H1 (cell line): ENCODE measurements at regions not wholly inside any gene's neighbourhood (a gene's known extent, or its start where the extent isn't known, plus 50 kb on each side); places are given as distances from the start of the nearest gene placed in this dataset.

Experiments
- CTCF ChIA-PET: fragments of 300-600 bp; sonication (Branson Sonifier 250); formaldehyde crosslinking; loops from one replicate; lab custom pipeline; 2021; ENCODE audit not compliant: partially characterized antibody; lab: Charles Lee
- POLR2A ChIA-PET: fragments of 300-600 bp; sonication (Branson Sonifier 250); formaldehyde crosslinking; loops from one replicate; lab custom pipeline; 2021; ENCODE audit warnings: inconsistent platforms; ENCODE audit not compliant: partially characterized antibody; lab: Charles Lee
- DNase-seq, 2 experiments: peaks; one replicate each; pipeline versions ENCODE4 v3.0.0 to v3.0.0-alpha.2; 2010 to 2022; ENCODE audit warnings: low spot score in 2 of 2, low read depth in 1 of 2, mixed read lengths in 1 of 2
- FAIRE-seq: peaks from 2 replicates; lab custom pipeline; 2011; peaks lifted over from hg19 to GRCh38; lab: Jason Lieb, UNC
- H2AFZ ChIP-seq: 2 replicates; pipeline ENCODE4 v1.8.1; 2012; ENCODE audit warnings: low read length, inconsistent platforms
- H2AK5ac ChIP-seq: 2 replicates; pipeline ENCODE4 v1.6.1; 2013; ENCODE audit warnings: low read depth, low read length
- H2BK120ac ChIP-seq: replicated peaks from 2 replicates; pipeline ENCODE3; 2013; ENCODE audit warnings: low read depth, low read length, inconsistent platforms
- H2BK12ac ChIP-seq: 2 replicates; pipeline ENCODE4 v1.6.1; 2013; ENCODE audit warnings: low read depth, low read length
- H2BK15ac ChIP-seq: 2 replicates; pipeline ENCODE4 v1.6.1; 2013; ENCODE audit warnings: low read length
- H2BK20ac ChIP-seq: 2 replicates; pipeline ENCODE4 v1.6.1; 2013; ENCODE audit warnings: low read length
- H2BK5ac ChIP-seq: 2 replicates; pipeline ENCODE4 v1.6.1; 2013; ENCODE audit warnings: low read depth, low read length
- H3K14ac ChIP-seq: 2 replicates; pipeline ENCODE4 v1.6.1; 2013; ENCODE audit warnings: inconsistent platforms; ENCODE audit not compliant: insufficient read length
- H3K18ac ChIP-seq: 2 replicates; pipeline ENCODE4 v1.6.1; 2013; ENCODE audit warnings: low read length; ENCODE audit errors: extremely low read depth
- H3K23ac ChIP-seq: 2 replicates; pipeline ENCODE4 v1.6.1; 2013; ENCODE audit warnings: inconsistent platforms; ENCODE audit not compliant: insufficient read length
- H3K23me2 ChIP-seq: 2 replicates; pipeline ENCODE4 v1.6.1; 2013; ENCODE audit warnings: low read depth, low read length
- H3K27ac ChIP-seq: 2 replicates; pipeline ENCODE4 v1.6.1; 2011; ENCODE audit warnings: low read depth, low read length, inconsistent platforms
- H3K27me3 ChIP-seq, 4 experiments: replicated peaks in 1 of 4; 1 replicate in 1 of 4; 2 replicates in 3 of 4; pipeline versions ENCODE4 v1.6.1 to v1.8.1; 2011 to 2013; ENCODE audit warnings: low read length in 3 of 4, mild to moderate bottlenecking in 3 of 4, inconsistent platforms in 2 of 4, mixed read lengths in 2 of 4, moderate library complexity in 1 of 4; ENCODE audit not compliant: control insufficient read depth in 3 of 4, insufficient read depth in 3 of 4; ENCODE audit errors: extremely low read depth in 1 of 4
- H3K36me3 ChIP-seq, 4 experiments: 2 replicates each; pipeline versions ENCODE4 v1.6.1 to v1.8.1; 2011 to 2013; ENCODE audit warnings: mild to moderate bottlenecking in 4 of 4, low read length in 3 of 4, moderate library complexity in 2 of 4, control low read depth in 1 of 4, inconsistent platforms in 1 of 4; ENCODE audit not compliant: insufficient read depth in 4 of 4, control insufficient read depth in 2 of 4
- H3K4ac ChIP-seq: replicated peaks from 2 replicates; pipeline ENCODE3; 2013; ENCODE audit warnings: low read length, low read depth, mixed read lengths, inconsistent platforms; ENCODE audit not compliant: insufficient read length
- H3K4me1 ChIP-seq, 4 experiments: replicated peaks in 1 of 4; 1 replicate in 1 of 4; 2 replicates in 3 of 4; pipeline versions ENCODE4 v1.6.1 to v1.8.1; 2011 to 2013; ENCODE audit warnings: low read length in 3 of 4, inconsistent platforms in 2 of 4, mixed read lengths in 1 of 4; ENCODE audit not compliant: insufficient read depth in 4 of 4, control insufficient read depth in 3 of 4
- H3K4me2 ChIP-seq, 2 experiments: 2 replicates each; pipeline versions ENCODE4 v1.6.1 to v1.8.1; 2011 to 2013; ENCODE audit warnings: low read depth in 2 of 2, low read length in 2 of 2, control low read depth in 1 of 2, inconsistent platforms in 1 of 2, mild to moderate bottlenecking in 1 of 2; ENCODE audit not compliant: insufficient read depth in 1 of 2
- H3K4me3 ChIP-seq, 4 experiments: fragments of 200-600, 300-600 bp in 1 of 4; sonication (generic), shearing (Covaris generic), sonication (Bioruptor Twin) in 1 of 4; 2 replicates each; pipeline versions ENCODE4 v1.5.1 to v1.8.1; 2011 to 2016; ENCODE audit warnings: low read length in 4 of 4, low read depth in 3 of 4, control low read depth in 2 of 4, inconsistent platforms in 2 of 4, mild to moderate bottlenecking in 2 of 4, mixed read lengths in 1 of 4, moderate library complexity in 1 of 4; ENCODE audit not compliant: insufficient read depth in 2 of 4; ENCODE audit errors: extremely low read depth in 1 of 4
- H3K56ac ChIP-seq: replicated peaks from 2 replicates; pipeline ENCODE3; 2013; ENCODE audit warnings: low read depth, mild to moderate bottlenecking, mixed read lengths, low read length, inconsistent platforms; ENCODE audit not compliant: insufficient read length
- H3K79me1 ChIP-seq: 2 replicates; pipeline ENCODE4 v1.6.1; 2013; ENCODE audit warnings: low read depth, low read length, control low read depth
- H3K79me2 ChIP-seq, 2 experiments: 2 replicates each; pipeline versions ENCODE4 v1.6.1 to v1.8.1; 2012 to 2013; ENCODE audit warnings: low read length in 2 of 2, mild to moderate bottlenecking in 2 of 2, inconsistent platforms in 1 of 2; ENCODE audit not compliant: insufficient read depth in 2 of 2, control insufficient read depth in 1 of 2
- H3K9ac ChIP-seq, 4 experiments: replicated peaks in 1 of 4; 1 replicate in 1 of 4; 2 replicates in 3 of 4; pipeline versions ENCODE4 v1.6.1 to v1.8.1; 2011 to 2013; ENCODE audit warnings: low read depth in 3 of 4, low read length in 3 of 4, control low read depth in 2 of 4, mild to moderate bottlenecking in 2 of 4, moderate library complexity in 2 of 4, inconsistent platforms in 1 of 4; ENCODE audit errors: extremely low read depth in 1 of 4
- H3K9me3 ChIP-seq, 2 experiments: 2 replicates each; pipeline versions ENCODE4 v1.6.1 to v1.8.1; 2012 to 2013; ENCODE audit warnings: mild to moderate bottlenecking in 2 of 2, moderate library complexity in 2 of 2, control low read depth in 1 of 2, inconsistent platforms in 1 of 2, low read depth in 1 of 2, low read length in 1 of 2, mixed read lengths in 1 of 2; ENCODE audit not compliant: insufficient read depth in 2 of 2
- H4K20me1 ChIP-seq, 2 experiments: replicated peaks in 1 of 2; 2 replicates each; pipeline versions ENCODE3 to v1.8.1; 2011 to 2013; ENCODE audit warnings: inconsistent platforms in 2 of 2, low read length in 2 of 2, mild to moderate bottlenecking in 1 of 2; ENCODE audit not compliant: insufficient read depth in 2 of 2, control insufficient read depth in 1 of 2
- H4K5ac ChIP-seq: 2 replicates; pipeline ENCODE4 v1.6.1; 2013; ENCODE audit warnings: low read length, low read depth, mixed read lengths, inconsistent platforms; ENCODE audit not compliant: insufficient read length
- H4K8ac ChIP-seq: 2 replicates; pipeline ENCODE4 v1.8.0; 2013; ENCODE audit warnings: mild to moderate bottlenecking, moderate library complexity, low read length, inconsistent platforms; ENCODE audit not compliant: insufficient read depth; ENCODE audit errors: extremely low read depth
- H4K91ac ChIP-seq: replicated peaks from 2 replicates; pipeline ENCODE3; 2013; ENCODE audit warnings: low read length, mixed read lengths, inconsistent platforms; ENCODE audit not compliant: insufficient read length
- BACH1 ChIP-seq: IDR thresholded peaks from 2 replicates; pipeline ENCODE4 v1.6.1; 2012; ENCODE audit warnings: low read length, improper control_type of control experiment
- BCL11A ChIP-seq, 2 experiments: IDR thresholded peaks; one replicate each; pipeline ENCODE4 v1.6.1; 2011; ENCODE audit warnings: low read depth in 2 of 2, low read length in 2 of 2, mild to moderate bottlenecking in 2 of 2
- BRCA1 ChIP-seq: IDR thresholded peaks from 2 replicates; pipeline ENCODE4 v1.6.1; 2012; ENCODE audit warnings: low read depth, low read length, improper control_type of control experiment
- CBX8 ChIP-seq: fragments of 300-800, 300-1000 bp; sonication (generic); IDR thresholded peaks from 2 replicates; pipeline ENCODE4 v1.7.1; 2016; ENCODE audit warnings: low read depth, low read length, borderline replicate concordance
- CHD1 ChIP-seq: IDR thresholded peaks from 2 replicates; pipeline ENCODE4 v1.6.1; 2012; ENCODE audit warnings: low read depth, low read length, improper control_type of control experiment
- CREB1 ChIP-seq: IDR thresholded peaks from 2 replicates; pipeline ENCODE4 v1.6.1; 2012; ENCODE audit warnings: inconsistent platforms
- GABPA ChIP-seq: IDR thresholded peaks from 2 replicates; pipeline ENCODE4 v1.6.1; 2011; ENCODE audit warnings: mild to moderate bottlenecking, low read length, moderate library complexity, borderline replicate concordance; ENCODE audit not compliant: insufficient read depth
- GTF2F1 ChIP-seq: IDR thresholded peaks from 2 replicates; pipeline ENCODE4 v1.6.1; 2012; ENCODE audit warnings: low read depth, low read length, improper control_type of control experiment, borderline replicate concordance
- HDAC2 ChIP-seq, 2 experiments: fragments of 300-600 bp in 1 of 2; sonication (generic) in 1 of 2; IDR thresholded peaks; 2 replicates each; pipeline ENCODE4 v1.6.1; 2011 to 2012; ENCODE audit warnings: low read depth in 2 of 2, low read length in 2 of 2, mild to moderate bottlenecking in 2 of 2, moderate library complexity in 2 of 2, borderline replicate concordance in 1 of 2, inconsistent platforms in 1 of 2
- POLR2A ChIP-seq, 2 experiments: IDR thresholded peaks; 1 replicate in 1 of 2; 2 replicates in 1 of 2; pipeline ENCODE4 v1.6.1; 2011; ENCODE audit warnings: low read depth in 2 of 2, low read length in 2 of 2, mild to moderate bottlenecking in 2 of 2; ENCODE audit errors: control extremely low read depth in 1 of 2
- RBBP5 ChIP-seq: IDR thresholded peaks from 2 replicates; pipeline ENCODE4 v1.7.1; 2012; ENCODE audit warnings: low read depth, mild to moderate bottlenecking, inconsistent platforms, low read length, moderate library complexity, borderline replicate concordance
- RFX5 ChIP-seq: IDR thresholded peaks from 2 replicates; pipeline ENCODE4 v1.6.1; 2011; ENCODE audit warnings: low read depth, low read length, improper control_type of control experiment, borderline replicate concordance
- SIX5 ChIP-seq: IDR thresholded peaks from 2 replicates; pipeline ENCODE4 v1.6.1; 2011; ENCODE audit warnings: mild to moderate bottlenecking, low read depth, low read length
- SP4 ChIP-seq: IDR thresholded peaks from 2 replicates; pipeline ENCODE4 v1.6.1; 2012; ENCODE audit warnings: low read length, inconsistent platforms
- SUZ12 ChIP-seq: fragments of 200-600 bp; sonication (generic); IDR thresholded peaks from 2 replicates; pipeline ENCODE4 v1.6.1; 2012; ENCODE audit warnings: mild to moderate bottlenecking, inconsistent platforms, low read length, moderate library complexity, mixed read lengths
- TBP ChIP-seq: IDR thresholded peaks from 2 replicates; pipeline ENCODE4 v1.6.1; 2011; ENCODE audit warnings: low read depth, low read length, improper control_type of control experiment
- WGBS, 2 experiments: shearing (Covaris generic) in 1 of 2; methylation state at CpG; one replicate each; pipeline versions ENCODE4 v1.1.6 to v1.1.7; 2013 to 2015; ENCODE audit warnings: low lambda C conversion rate in 2 of 2, mixed read lengths in 2 of 2, inconsistent platforms in 1 of 2, low coverage in 1 of 2, missing lambda C conversion rate in 1 of 2; ENCODE audit not compliant: insufficient replicate concordance in 2 of 2, insufficient coverage in 1 of 2, insufficient read length in 1 of 2; ENCODE audit errors: extremely low coverage in 1 of 2, missing lambda C conversion rate in 1 of 2; 5-methylcytosine and 5-hydroxymethylcytosine counted together

GRCh38 chr10:9645928-9646600 is 1371.6 kb upstream of the CELF2 start:
- no peak overlapping the region for H3K9ac ChIP-seq
- no peaks in the 10 kb centered on the region for H3K27me3 ChIP-seq
- H2BK120ac ChIP-seq = no peak overlapping the region
- H2AK5ac ChIP-seq = no peak overlapping the region
- no peak overlapping the region for H2BK5ac ChIP-seq
- H3K14ac ChIP-seq = no peak overlapping the region
- H3K4me1 ChIP-seq = no peaks in the 10 kb centered on the region
- no peak overlapping the region for H3K27ac ChIP-seq
- no peak overlapping the region for H4K91ac ChIP-seq
- no peaks in the 10 kb centered on the region for H3K79me2 ChIP-seq
- POLR2A ChIA-PET = no interaction called here
- no peak overlapping the region for H4K5ac ChIP-seq
- no peak overlapping the region for H3K4me3 ChIP-seq
- no peak overlapping the region for H2BK15ac ChIP-seq
- H3K18ac ChIP-seq = no peak overlapping the region
- H3K79me1 ChIP-seq = no peaks in the 10 kb centered on the region
- H3K4ac ChIP-seq = no peak overlapping the region
- peaks cover 6 to 16% of the 10 kb centered on the region in 2 experiments; a peak in 2 of 4 replicates for H3K9me3 ChIP-seq
- H2BK12ac ChIP-seq = no peak overlapping the region
- no peak overlapping the region for H3K56ac ChIP-seq
- peaks cover 2% of the 10 kb centered on the region; the same call in 1 of the 2 replicates for H3K23me2 ChIP-seq
- no peak overlapping the region for H2BK20ac ChIP-seq
- 93% methylated on average over 2 of the region's 2 CpGs; no CpG with 5 or more reads in 1 of the 2 experiments for WGBS, 2 experiments
- no peak overlapping the region for H4K8ac ChIP-seq
- CTCF ChIA-PET = no interaction called here
- FAIRE-seq (no peak), DNase-seq (no peak)
- no peaks in the 10 kb centered on the region for H4K20me1 ChIP-seq
- H3K36me3 ChIP-seq = no peaks in the 10 kb centered on the region
- H3K23ac ChIP-seq = no peak overlapping the region
- H3K4me2 ChIP-seq = no peak overlapping the region
- H2AFZ ChIP-seq = no peak overlapping the region
- TF ChIP-seq RBBP5 (no peak), GABPA (no peak), GTF2F1 (no peak), HDAC2 (IDR thresholded peaks at IDR 0.05; ENCODE audit: borderline replicate concordance in 1 of 2, low read depth in 2 of 2, low read length in 2 of 2) (no peak), POLR2A (IDR thresholded peaks at IDR 0.05; ENCODE audit: control extremely low read depth in 1 of 2, low read depth in 2 of 2, low read length in 2 of 2) (no peak), BRCA1 (no peak), SUZ12 (no peak), SIX5 (no peak), CHD1 (no peak), TBP (no peak), SP4 (no peak), RFX5 (no peak), BCL11A (IDR thresholded peaks at IDR 0.05; ENCODE audit: low read depth in 2 of 2, low read length in 2 of 2) (no peak), CBX8 (no peak), BACH1 (no peak), CREB1 (no peak)
